ENCODE measurements at regions not wholly inside any gene's neighbourhood (a gene's known extent, or its start where the extent isn't known, plus 50 kb on each side); places are given as distances from the start of the nearest gene placed in this dataset.
A peak's percentile ranks its signal among the peaks of the same experiment; 100 is the strongest.

DNA sequence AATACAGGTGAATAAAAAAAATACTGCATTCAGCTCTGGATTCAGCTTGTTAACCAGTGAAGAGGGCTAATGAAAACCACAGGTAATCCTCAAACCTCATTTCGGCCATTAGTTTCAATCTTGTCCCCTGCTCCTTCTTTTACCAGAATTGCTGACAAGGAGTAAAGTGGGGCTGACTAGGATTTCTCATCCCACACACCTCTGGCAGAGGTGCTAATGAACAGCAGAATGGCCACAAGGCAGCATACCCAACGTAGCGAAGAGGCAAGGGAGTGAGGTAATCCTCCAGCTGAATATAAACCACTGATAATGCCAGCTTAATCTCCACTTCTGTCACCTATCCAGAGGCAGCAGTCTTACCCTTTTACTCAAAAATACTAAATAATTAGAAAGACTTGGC lies 248.8 kb upstream of the CDIN1 start:
- TF ChIP-seq, protein P1, sequence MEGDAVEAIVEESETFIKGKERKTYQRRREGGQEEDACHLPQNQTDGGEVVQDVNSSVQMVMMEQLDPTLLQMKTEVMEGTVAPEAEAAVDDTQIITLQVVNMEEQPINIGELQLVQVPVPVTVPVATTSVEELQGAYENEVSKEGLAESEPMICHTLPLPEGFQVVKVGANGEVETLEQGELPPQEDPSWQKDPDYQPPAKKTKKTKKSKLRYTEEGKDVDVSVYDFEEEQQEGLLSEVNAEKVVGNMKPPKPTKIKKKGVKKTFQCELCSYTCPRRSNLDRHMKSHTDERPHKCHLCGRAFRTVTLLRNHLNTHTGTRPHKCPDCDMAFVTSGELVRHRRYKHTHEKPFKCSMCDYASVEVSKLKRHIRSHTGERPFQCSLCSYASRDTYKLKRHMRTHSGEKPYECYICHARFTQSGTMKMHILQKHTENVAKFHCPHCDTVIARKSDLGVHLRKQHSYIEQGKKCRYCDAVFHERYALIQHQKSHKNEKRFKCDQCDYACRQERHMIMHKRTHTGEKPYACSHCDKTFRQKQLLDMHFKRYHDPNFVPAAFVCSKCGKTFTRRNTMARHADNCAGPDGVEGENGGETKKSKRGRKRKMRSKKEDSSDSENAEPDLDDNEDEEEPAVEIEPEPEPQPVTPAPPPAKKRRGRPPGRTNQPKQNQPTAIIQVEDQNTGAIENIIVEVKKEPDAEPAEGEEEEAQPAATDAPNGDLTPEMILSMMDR (IDR thresholded peaks at IDR 0.05; ENCODE audit: low read depth, low read length, missing control alignments), result no peak
- no peak overlapping the region for H3K4me3 ChIP-seq (ENCODE audit: low read depth, low read length)
- in situ Hi-C loops (cut with HindIII; ENCODE audit: low sequenced_read_pairs), result no loop called here
- DNase-seq (ENCODE audit: low read depth), result no peak

DNA sequence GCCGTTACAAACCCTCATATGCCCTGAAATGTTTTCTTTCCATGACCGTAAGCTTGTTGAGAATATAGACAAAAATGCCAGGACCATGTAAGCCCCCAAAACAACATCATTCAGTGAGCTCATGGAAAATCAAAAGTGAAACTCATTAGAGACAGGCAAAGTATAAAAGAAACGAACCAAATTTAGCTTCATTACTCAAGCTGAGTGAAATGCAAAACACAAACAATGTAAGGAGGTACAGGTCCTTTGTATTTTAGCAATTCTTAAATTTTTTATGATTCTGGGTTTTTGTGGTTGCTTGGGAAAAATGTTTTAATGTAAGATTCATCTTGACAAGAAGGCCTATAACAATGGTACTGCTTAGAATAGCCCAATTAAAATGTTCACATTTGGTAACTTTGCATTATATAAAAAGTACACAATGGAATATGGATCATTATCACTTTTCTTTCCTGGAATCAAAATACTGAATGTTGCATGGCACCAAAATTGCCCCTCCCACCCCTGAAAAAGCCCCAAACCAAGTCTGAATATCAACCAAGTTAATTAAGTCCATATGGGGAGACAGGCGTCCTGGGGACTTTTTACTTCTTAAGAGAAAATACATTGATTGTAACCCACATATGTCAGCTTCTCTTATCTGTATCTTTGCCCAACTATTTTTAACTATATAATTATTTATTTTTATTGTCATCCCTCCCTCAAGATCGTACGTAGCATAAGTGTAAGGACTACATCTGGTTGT lies 247.7 kb upstream of the CDIN1 start:
- in situ Hi-C loops (cut with HindIII; ENCODE audit: low sequenced_read_pairs), result no loop called here
- TF ChIP-seq, protein P1 (IDR thresholded peaks at IDR 0.05; ENCODE audit: low read depth, low read length, missing control alignments), result no peak
- DNase-seq (ENCODE audit: low read depth), result no peak
- no peak overlapping the region for H3K4me3 ChIP-seq (ENCODE audit: low read depth, low read length)

DNA sequence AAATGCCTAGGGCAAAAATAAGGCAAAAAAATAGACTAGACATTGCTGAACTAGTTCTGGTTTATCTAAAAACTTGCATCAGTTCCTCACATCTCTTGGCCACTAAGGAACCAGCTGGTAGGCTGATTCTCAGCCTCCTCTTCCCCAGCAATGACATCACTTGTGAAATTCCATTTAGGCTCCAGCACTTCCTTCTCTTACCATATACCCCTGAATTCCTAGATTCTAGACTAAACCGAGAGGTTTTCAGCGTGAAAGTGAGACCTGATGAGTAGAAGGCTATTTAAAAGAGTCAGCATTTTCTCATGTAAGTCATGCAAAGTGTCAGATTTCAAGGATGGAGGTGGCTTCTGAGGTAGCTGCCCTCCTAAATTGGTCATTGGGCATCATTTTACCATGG lies 247.1 kb upstream of the CDIN1 start:
- no peak overlapping the region for H3K4me3 ChIP-seq (ENCODE audit: low read depth, low read length)
- in situ Hi-C loops (cut with HindIII; ENCODE audit: low sequenced_read_pairs), result no loop called here
- TF ChIP-seq, protein P1 (IDR thresholded peaks at IDR 0.05; ENCODE audit: low read depth, low read length, missing control alignments), result no peak
- DNase-seq (ENCODE audit: low read depth), result no peak

DNA sequence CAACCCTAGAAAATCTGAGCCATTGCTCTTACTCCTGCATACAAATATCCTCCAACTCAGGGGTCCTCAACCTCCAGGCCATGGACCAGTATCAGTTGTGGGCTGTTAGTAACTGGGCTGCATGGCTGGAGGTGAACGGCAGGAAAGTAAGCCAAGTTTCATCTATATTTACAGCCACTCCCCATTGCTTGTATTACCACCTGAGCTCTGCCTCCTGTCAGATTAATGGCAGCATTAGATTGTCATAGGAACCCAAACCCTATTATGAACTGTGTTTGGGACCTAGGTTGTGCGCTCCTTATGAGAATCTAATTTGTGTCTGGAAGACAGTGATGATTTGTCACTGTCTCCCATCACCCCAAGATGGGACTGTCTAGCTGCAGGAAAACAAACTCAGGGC lies 246.5 kb upstream of the CDIN1 start:
- no peak for DNase-seq (ENCODE audit: low read depth)
- in situ Hi-C loops (cut with HindIII; ENCODE audit: low sequenced_read_pairs), result no loop called here
- TF ChIP-seq, protein P1 (IDR thresholded peaks at IDR 0.05; ENCODE audit: low read depth, low read length, missing control alignments), result no peak
- no peak overlapping the region for H3K4me3 ChIP-seq (ENCODE audit: low read depth, low read length)

DNA sequence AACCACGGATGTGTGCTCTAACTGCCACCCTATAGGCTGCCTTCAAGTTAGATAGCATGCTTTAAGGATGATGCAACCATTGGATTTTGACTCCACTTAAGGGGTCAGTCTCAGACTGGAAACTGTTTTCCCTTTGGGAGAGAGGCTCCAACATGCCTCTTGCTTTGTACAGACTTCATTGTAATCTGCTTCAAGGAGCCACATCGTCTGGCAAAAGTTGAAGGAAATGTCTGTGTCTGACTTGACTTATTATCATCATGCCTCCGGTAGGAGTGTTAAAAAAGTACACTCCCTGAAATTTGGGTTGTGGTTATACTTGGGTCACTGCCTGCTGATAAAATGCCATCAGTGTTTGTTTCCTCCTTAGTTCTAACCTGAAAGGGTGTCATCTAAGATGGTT lies 245.4 kb upstream of the CDIN1 start:
- DNase-seq (ENCODE audit: low read depth), result peak; percentile 16
- in situ Hi-C loops (cut with HindIII; ENCODE audit: low sequenced_read_pairs), result no loop called here
- TF ChIP-seq, protein P1 (IDR thresholded peaks at IDR 0.05; ENCODE audit: low read depth, low read length, missing control alignments), result no peak
- H3K4me3 ChIP-seq (ENCODE audit: low read depth, low read length), result no peak overlapping the region

DNA sequence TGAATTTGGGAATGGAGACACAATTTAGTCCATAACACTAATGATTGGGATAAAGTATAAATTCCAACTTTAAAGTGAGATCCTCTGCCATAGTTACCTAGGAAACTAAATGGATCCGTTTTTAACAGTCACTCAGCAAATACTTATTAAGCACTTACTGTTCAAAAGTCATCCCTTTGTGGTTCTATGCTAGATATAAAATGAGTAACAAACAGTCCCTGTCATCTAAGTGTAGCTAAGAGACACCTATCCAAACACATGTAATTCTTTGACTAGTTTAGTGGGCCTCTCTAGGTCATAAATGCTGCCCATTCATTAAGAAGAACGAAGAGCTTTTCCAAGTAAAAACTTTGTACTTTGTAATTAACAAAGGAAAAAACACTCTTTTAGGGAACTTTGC lies 244.2 kb upstream of the CDIN1 start:
- H3K4me3 ChIP-seq (ENCODE audit: low read depth, low read length), result no peak overlapping the region
- DNase-seq (ENCODE audit: low read depth), result no peak
- TF ChIP-seq, protein P1 (IDR thresholded peaks at IDR 0.05; ENCODE audit: low read depth, low read length, missing control alignments), result no peak
- in situ Hi-C loops (cut with HindIII; ENCODE audit: low sequenced_read_pairs), result no loop called here
